IMR-90 (cell line): ENCODE measurements at regions not wholly inside any gene's neighbourhood (a gene's known extent, or its start where the extent isn't known, plus 50 kb on each side); places are given as distances from the start of the nearest gene placed in this dataset.

Experiments
- ATAC-seq: fragments of 200-7000 bp; cut with Tn5 transposase; 2 replicates; pipeline ENCODE4 v1.9.1; 2020; ENCODE audit warnings: low read depth, mild to moderate bottlenecking, moderate library complexity
- BruUV-seq: library from RNA; stranded (reverse); fragments of 400-500 nt; replicated peaks from 2 replicates; lab custom pipeline; 2021; lab: Mats Ljungman, UMichigan
- CTCF ChIA-PET: fragments of 300-600 bp; formaldehyde crosslinking; extraction: SDS; loops from one replicate; lab custom pipeline; 2021; ENCODE audit warnings: antibody characterized with exemption; lab: Yijun Ruan, JAX
- POLR2A ChIA-PET: fragments of 300-600 bp; sonication (Branson Sonifier 250); formaldehyde crosslinking; loops from one replicate; lab custom pipeline; 2022; ENCODE audit warnings: antibody characterized with exemption; ENCODE audit not compliant: unreplicated experiment; lab: Charles Lee
- DNase-seq: peaks from one replicate; pipeline ENCODE4 v3.0.0; 2013
- H2AFZ ChIP-seq: replicated peaks from 2 replicates; pipeline ENCODE3; 2013; ENCODE audit warnings: low read length, mild to moderate bottlenecking; ENCODE audit not compliant: poor library complexity
- H2AK5ac ChIP-seq: 2 replicates; pipeline ENCODE4 v1.6.1; 2013; ENCODE audit warnings: low read depth, low read length, inconsistent platforms
- H2AK9ac ChIP-seq: replicated peaks from 2 replicates; pipeline ENCODE3; 2013; ENCODE audit warnings: mild to moderate bottlenecking, low read depth, low read length, moderate library complexity; ENCODE audit not compliant: poor library complexity
- H2BK120ac ChIP-seq: 2 replicates; pipeline ENCODE4 v1.6.1; 2013; ENCODE audit warnings: low read depth, low read length, inconsistent platforms
- H2BK15ac ChIP-seq: 3 replicates; pipeline ENCODE4 v1.6.1; 2013; ENCODE audit warnings: low read depth, low read length, inconsistent platforms
- H2BK20ac ChIP-seq: 2 replicates; pipeline ENCODE4 v1.6.1; 2013; ENCODE audit warnings: low read depth, mild to moderate bottlenecking, inconsistent platforms, low read length, moderate library complexity
- H2BK5ac ChIP-seq: 2 replicates; pipeline ENCODE4 v1.6.1; 2013; ENCODE audit warnings: mild to moderate bottlenecking, low read depth, low read length, inconsistent platforms; ENCODE audit not compliant: poor library complexity, severe bottlenecking
- H3K14ac ChIP-seq: replicated peaks from 2 replicates; pipeline ENCODE4 v1.6.1; 2013; ENCODE audit warnings: low read depth, low read length, inconsistent platforms
- H3K18ac ChIP-seq: 2 replicates; pipeline ENCODE4 v1.6.1; 2013; ENCODE audit warnings: low read depth, low read length, control low read depth
- H3K23ac ChIP-seq: 2 replicates; pipeline ENCODE4 v1.6.1; 2013; ENCODE audit warnings: low read depth, low read length, inconsistent platforms
- H3K27ac ChIP-seq: 2 replicates; pipeline ENCODE4 v1.5.1; 2013; ENCODE audit warnings: mild to moderate bottlenecking, control low read depth, low read length; ENCODE audit not compliant: insufficient read depth
- H3K27me3 ChIP-seq: 2 replicates; pipeline ENCODE4 v1.6.1; 2013; ENCODE audit warnings: low read length; ENCODE audit not compliant: control insufficient read depth, insufficient read depth
- H3K36me3 ChIP-seq: 2 replicates; pipeline ENCODE4 v1.6.1; 2013; ENCODE audit warnings: low read length, mixed read lengths; ENCODE audit not compliant: control insufficient read depth, insufficient read depth
- H3K4ac ChIP-seq: 2 replicates; pipeline ENCODE4 v1.6.1; 2013; ENCODE audit warnings: low read depth, low read length, inconsistent platforms
- H3K4me1 ChIP-seq: 2 replicates; pipeline ENCODE4 v1.6.1; 2013; ENCODE audit warnings: low read length, mixed read lengths; ENCODE audit not compliant: control insufficient read depth, insufficient read depth
- H3K4me2 ChIP-seq: 2 replicates; pipeline ENCODE4 v1.6.1; 2013; ENCODE audit warnings: low read depth, mild to moderate bottlenecking, control low read depth, low read length, moderate library complexity
- H3K4me3 ChIP-seq: 2 replicates; pipeline ENCODE4 v1.5.1; 2013; ENCODE audit warnings: low read depth, mild to moderate bottlenecking, control low read depth, low read length, moderate library complexity; ENCODE audit not compliant: insufficient read depth
- H3K56ac ChIP-seq: 2 replicates; pipeline ENCODE4 v1.6.1; 2013; ENCODE audit warnings: low read length, inconsistent platforms; ENCODE audit not compliant: insufficient read depth; ENCODE audit errors: extremely low read depth
- H3K79me1 ChIP-seq, 2 experiments: 2 replicates each; pipeline ENCODE4 v1.6.1; 2013; ENCODE audit warnings: low read length in 2 of 2, inconsistent platforms in 1 of 2, low read depth in 1 of 2
- H3K9ac ChIP-seq: 2 replicates; pipeline ENCODE4 v1.6.1; 2013; ENCODE audit warnings: low read depth, low read length, control low read depth
- H3K9me1 ChIP-seq: 2 replicates; pipeline ENCODE4 v1.6.1; 2013; ENCODE audit warnings: low read length, inconsistent platforms; ENCODE audit not compliant: insufficient read depth
- H3K9me3 ChIP-seq: 2 replicates; pipeline ENCODE4 v1.6.1; 2013; ENCODE audit warnings: low read length; ENCODE audit not compliant: control insufficient read depth, insufficient read depth
- H4K20me1 ChIP-seq: 2 replicates; pipeline ENCODE4 v1.6.1; 2013; ENCODE audit warnings: low read length, inconsistent platforms; ENCODE audit not compliant: insufficient read depth
- H4K5ac ChIP-seq: 2 replicates; pipeline ENCODE4 v1.6.1; 2013; ENCODE audit warnings: mild to moderate bottlenecking, low read depth, low read length, control low read depth
- H4K8ac ChIP-seq, 2 experiments: 2 replicates each; pipeline ENCODE4 v1.6.1; 2013; ENCODE audit warnings: low read depth in 2 of 2, low read length in 2 of 2, control low read depth in 1 of 2, inconsistent platforms in 1 of 2
- H4K91ac ChIP-seq: 2 replicates; pipeline ENCODE4 v1.6.1; 2013; ENCODE audit warnings: low read depth, low read length, inconsistent platforms; ENCODE audit not compliant: insufficient read depth
- CEBPB ChIP-seq: IDR thresholded peaks from 2 replicates; pipeline ENCODE4 v1.6.1; 2012; ENCODE audit warnings: low read depth, low read length, improper control_type of control experiment
- CHD1 ChIP-seq: IDR thresholded peaks from 2 replicates; pipeline ENCODE4 v1.6.1; 2012; ENCODE audit warnings: low read depth, low read length, improper control_type of control experiment
- CTCF ChIP-seq: conservative IDR thresholded peaks from 2 replicates; pipeline ENCODE4 v1.5.1; 2012; ENCODE audit warnings: mild to moderate bottlenecking, low read depth, low read length, improper control_type of control experiment
- FOS ChIP-seq: fragments of 150-350 bp; IDR thresholded peaks from 2 replicates; pipeline ENCODE4 v1.6.1; 2016; ENCODE audit warnings: low read depth, low read length
- MAFK ChIP-seq: IDR thresholded peaks from 2 replicates; pipeline ENCODE4 v1.6.1; 2012; ENCODE audit warnings: low read depth, low read length, improper control_type of control experiment
- MXI1 ChIP-seq: IDR thresholded peaks from 2 replicates; pipeline ENCODE4 v1.6.1; 2012; ENCODE audit warnings: low read depth, mild to moderate bottlenecking, low read length, moderate library complexity, borderline replicate concordance
- NFE2L2 ChIP-seq: fragments of 150-350 bp; IDR thresholded peaks from 2 replicates; pipeline ENCODE4 v1.6.1; 2016; ENCODE audit warnings: low read depth, mild to moderate bottlenecking, low read length
- RCOR1 ChIP-seq: IDR thresholded peaks from 2 replicates; pipeline ENCODE4 v1.6.1; 2012; ENCODE audit warnings: mild to moderate bottlenecking, low read length, improper control_type of control experiment; ENCODE audit not compliant: insufficient replicate concordance
- RFX5 ChIP-seq: IDR thresholded peaks from 2 replicates; pipeline ENCODE4 v1.8.0; 2012; ENCODE audit warnings: low read depth, mild to moderate bottlenecking, low read length, moderate library complexity
- SMC3 ChIP-seq: fragments of 150-350 bp; IDR thresholded peaks from 2 replicates; pipeline ENCODE4 v1.6.1; 2016; ENCODE audit warnings: low read depth, mild to moderate bottlenecking, antibody characterized with exemption, low read length, moderate library complexity
- WGBS, 2 experiments: methylation state at CpG; one replicate each; pipeline versions ENCODE4 v1.1.5 to v1.1.7; 2013; ENCODE audit warnings: missing lambda C conversion rate in 2 of 2; ENCODE audit not compliant: insufficient read length in 1 of 2; ENCODE audit errors: extremely low coverage in 2 of 2; 5-methylcytosine and 5-hydroxymethylcytosine counted together
- dilution Hi-C: fragments of 300-500 bp; cut with HindIII; formaldehyde crosslinking; loops from one replicate; pipeline ENCODE4 v1.14.3; 2018; ENCODE audit warnings: low sequenced_read_pairs; ENCODE audit not compliant: unreplicated experiment
- in situ Hi-C: fragments of 300-500 bp; cut with MboI; formaldehyde crosslinking; loops from 3 replicates; pipeline ENCODE4 v1.14.3; 2019; ENCODE audit warnings: low sequenced_read_pairs, inconsistent platforms, mixed read lengths
- intact Hi-C: fragments of 100-400 bp; cut with micrococcal nuclease; formaldehyde crosslinking; loops from 2 replicates; pipeline ENCODE4 v1.10.0; 2022
- TF ChIP-seq, protein P1 (sequence below): fragments of 150-350 bp; IDR thresholded peaks from 2 replicates; pipeline ENCODE4 v1.6.1; 2016; ENCODE audit warnings: low read depth, mild to moderate bottlenecking, low read length, moderate library complexity, borderline replicate concordance

- BruUV-seq = no TSS peak
- DNase-seq (no peak), ATAC-seq (no peak)
- WGBS, 2 experiments = no CpG with 5 or more reads among the region's 1 CpG
- Histone ChIP-seq H4K8ac (no peak overlapping the region), H3K14ac (no peak overlapping the region), H3K9me1 (no peaks in the 10 kb centered on the region), H3K36me3 (no peaks in the 10 kb centered on the region), H2AK5ac (no peak overlapping the region), H3K4ac (no peak overlapping the region), H2BK15ac (no peak overlapping the region), H2BK20ac (no peak overlapping the region), H4K5ac (no peak overlapping the region), H4K91ac (no peak overlapping the region), H2BK120ac (no peak overlapping the region), H2BK5ac (no peak overlapping the region), H3K27ac (no peak overlapping the region), H3K9ac (no peak overlapping the region), H3K23ac (no peak overlapping the region), H3K18ac (no peak overlapping the region), H2AK9ac (no peak overlapping the region), H3K9me3 (peaks cover 8% of the 10 kb centered on the region; the same call in 1 of the 2 replicates), H3K27me3 (no peaks in the 10 kb centered on the region), H3K4me2 (no peak overlapping the region), H3K79me1 (no peaks in the 10 kb centered on the region), H3K4me1 (no peaks in the 10 kb centered on the region), H2AFZ (no peak overlapping the region), H3K56ac (no peak overlapping the region), H4K20me1 (no peaks in the 10 kb centered on the region), H3K4me3 (no peak overlapping the region)
- ChIA-PET POLR2A (no interaction called here), CTCF (no interaction called here)
- dilution Hi-C loops (no loop called here), in situ Hi-C loops (no loop called here), intact Hi-C loops (no loop called here)
- TF ChIP-seq NFE2L2 = no peak
- no peak for TF ChIP-seq RCOR1
- no peak for TF ChIP-seq CTCF
- TF ChIP-seq, protein P1, sequence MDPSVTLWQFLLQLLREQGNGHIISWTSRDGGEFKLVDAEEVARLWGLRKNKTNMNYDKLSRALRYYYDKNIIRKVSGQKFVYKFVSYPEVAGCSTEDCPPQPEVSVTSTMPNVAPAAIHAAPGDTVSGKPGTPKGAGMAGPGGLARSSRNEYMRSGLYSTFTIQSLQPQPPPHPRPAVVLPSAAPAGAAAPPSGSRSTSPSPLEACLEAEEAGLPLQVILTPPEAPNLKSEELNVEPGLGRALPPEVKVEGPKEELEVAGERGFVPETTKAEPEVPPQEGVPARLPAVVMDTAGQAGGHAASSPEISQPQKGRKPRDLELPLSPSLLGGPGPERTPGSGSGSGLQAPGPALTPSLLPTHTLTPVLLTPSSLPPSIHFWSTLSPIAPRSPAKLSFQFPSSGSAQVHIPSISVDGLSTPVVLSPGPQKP = no peak
- no peak for TF ChIP-seq SMC3
- TF ChIP-seq CEBPB = no peak
- no peak for TF ChIP-seq MXI1
- no peak for TF ChIP-seq MAFK
- no peak for TF ChIP-seq FOS
- TF ChIP-seq CHD1 = no peak
- TF ChIP-seq RFX5 = no peak
Observed at GRCh38 chr5:165188556-165189175, 1683.2 kb downstream of the MAT2B start.
